GM18502 (cell line): ENCODE measurements at regions not wholly inside any gene's neighbourhood (a gene's known extent, or its start where the extent isn't known, plus 50 kb on each side); places are given as distances from the start of the nearest gene placed in this dataset.

ENCODE experiments used
- ATAC-seq: cut with Tn5 transposase; IDR thresholded peaks from one replicate; pipeline ENCODE4 v1.9.1; 2021; ENCODE audit warnings: mild to moderate bottlenecking; ENCODE audit not compliant: unreplicated experiment, poor library complexity

GRCh38 chr12:22740656-22741355 is 115.8 kb downstream of the ETNK1 start:
- no peak for ATAC-seq

GRCh38 chr12:22743700-22744099 is 118.7 kb downstream of the ETNK1 start:
- ATAC-seq = no peak

GRCh38 chr12:22744197-22744596 is 119.2 kb downstream of the ETNK1 start:
- ATAC-seq = no peak

GRCh38 chr12:22746720-22747119 is 121.7 kb downstream of the ETNK1 start:
- ATAC-seq = no peak

GRCh38 chr12:22755629-22756028 is 130.7 kb downstream of the ETNK1 start:
- ATAC-seq = no peak

- ATAC-seq = no peak
Observed at GRCh38 chr12:22759769-22760674, 135.1 kb downstream of the ETNK1 start.

GRCh38 chr12:22765421-22766130 is 140.6 kb downstream of the ETNK1 start:
- no peak for ATAC-seq

GRCh38 chr12:22766911-22767420 is 142.0 kb downstream of the ETNK1 start:
- no peak for ATAC-seq

GRCh38 chr12:22781339-22781738 is 156.4 kb downstream of the ETNK1 start:
- no peak for ATAC-seq

- no peak for ATAC-seq
Observed at GRCh38 chr12:22787557-22787956, 162.6 kb downstream of the ETNK1 start.

GRCh38 chr12:22788913-22789312 is 163.9 kb downstream of the ETNK1 start:
- ATAC-seq = no peak

GRCh38 chr12:22792138-22792537 is 167.2 kb downstream of the ETNK1 start:
- ATAC-seq = no peak

- ATAC-seq = no peak
Observed at GRCh38 chr12:22794017-22794416, 169.0 kb downstream of the ETNK1 start.

GRCh38 chr12:22796941-22797630 is 172.1 kb downstream of the ETNK1 start:
- ATAC-seq = no peak

- ATAC-seq = no peak
Observed at GRCh38 chr12:22797701-22798100, 172.7 kb downstream of the ETNK1 start.

- no peak for ATAC-seq
Observed at GRCh38 chr12:22798116-22798515, 173.1 kb downstream of the ETNK1 start.

GRCh38 chr12:22799503-22799902 is 174.5 kb downstream of the ETNK1 start:
- no peak for ATAC-seq

GRCh38 chr12:22800332-22800731 is 175.4 kb downstream of the ETNK1 start:
- ATAC-seq = no peak

- ATAC-seq = no peak
Observed at GRCh38 chr12:22802883-22803630, 178.1 kb downstream of the ETNK1 start.
